ENCODE measurements at regions not wholly inside any gene's neighbourhood (a gene's known extent, or its start where the extent isn't known, plus 50 kb on each side); places are given as distances from the start of the nearest gene placed in this dataset.

DNA sequence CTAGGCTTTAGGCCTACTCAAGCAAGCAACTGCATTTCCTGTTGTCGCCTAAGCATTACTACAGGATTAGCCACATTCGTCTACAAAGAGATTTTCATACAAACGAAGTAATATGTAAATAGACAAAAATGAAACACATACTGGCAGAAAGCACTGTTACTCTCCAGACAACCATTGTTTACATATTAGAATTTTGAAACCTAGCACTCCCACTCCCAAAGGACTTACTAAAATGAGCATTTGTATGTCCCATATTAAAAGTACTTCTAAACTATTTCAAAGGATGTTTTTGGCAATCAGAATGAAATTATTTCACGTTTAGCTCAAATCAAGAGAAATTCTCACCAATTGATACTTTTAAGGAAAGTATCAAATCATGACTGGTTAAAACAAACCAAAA lies 570.8 kb downstream of the PRR32 start:
- TF ChIP-seq JUND (IDR thresholded peaks at IDR 0.05; ENCODE audit: low read depth), result no peak
- in situ Hi-C loops (cut with HindIII; ENCODE audit: low pct_unique_long_range_greater_than_20kb, low sequenced_read_pairs), result no loop called here
- no peak for DNase-seq (ENCODE audit: low read depth in 1 of 2, low spot score in 1 of 2)

DNA sequence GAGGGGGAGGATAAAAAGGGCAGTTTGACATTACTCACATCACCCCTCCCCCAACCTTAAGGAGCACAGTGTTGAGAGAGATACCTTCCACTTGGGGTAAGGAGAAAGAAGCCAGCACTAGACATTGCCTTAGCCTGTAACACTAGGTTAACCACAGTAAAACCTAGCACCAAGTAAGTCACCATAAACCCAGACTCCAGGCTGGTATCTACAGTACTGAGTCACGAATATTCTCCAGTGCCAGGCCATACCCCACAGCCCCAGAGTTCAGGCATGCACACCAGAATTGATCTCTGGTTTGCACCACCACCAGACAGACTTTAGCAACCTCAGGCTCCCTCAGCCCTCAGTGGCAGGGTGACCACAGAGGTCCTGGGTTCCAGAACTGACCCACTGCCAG lies 570.4 kb downstream of the PRR32 start:
- in situ Hi-C loops (cut with HindIII; ENCODE audit: low pct_unique_long_range_greater_than_20kb, low sequenced_read_pairs), result no loop called here
- DNase-seq (ENCODE audit: low read depth in 1 of 2, low spot score in 1 of 2), result no peak
- TF ChIP-seq JUND (IDR thresholded peaks at IDR 0.05; ENCODE audit: low read depth), result no peak

Data from T47D (cell line).